ENCODE measurements at regions not wholly inside any gene's neighbourhood (a gene's known extent, or its start where the extent isn't known, plus 50 kb on each side); places are given as distances from the start of the nearest gene placed in this dataset.

- intact Hi-C loops (cut with DNase I) = no loop called here
- no peaks in the 10 kb centered on the region for H3K4me1 ChIP-seq
- 28% methylated on average over 2 of the region's 2 CpGs for WGBS
- H3K27me3 ChIP-seq = no peaks in the 10 kb centered on the region
- DNase-seq (ENCODE audit: extremely low spot score) = no peak
- no peak for TF ChIP-seq POLR2A (IDR thresholded peaks at IDR 0.05; ENCODE audit: low read depth)
- TF ChIP-seq POLR2AphosphoS5 (IDR thresholded peaks at IDR 0.05) = no peak
- no peak for TF ChIP-seq CTCF (IDR thresholded peaks at IDR 0.05)
- TF ChIP-seq EP300 (IDR thresholded peaks at IDR 0.05) = no peak
- H3K9me3 ChIP-seq = peaks cover 0 to 7% (median 0%) of the 10 kb centered on the region in 4 donors
- no peak overlapping the region for H3K4me3 ChIP-seq
- H3K27ac ChIP-seq (replicated peaks in 1 of 4) = no peak overlapping the region
- no peaks in the 10 kb centered on the region for H3K36me3 ChIP-seq
These were observed 65.4 kb upstream of the TRPC3 start for GRCh38 chr4:122017296-122017695.

- Histone ChIP-seq H3K27ac (replicated peaks in 1 of 4) (no peak overlapping the region), H3K4me1 (no peaks in the 10 kb centered on the region), H3K4me3 (no peak overlapping the region), H3K36me3 (no peaks in the 10 kb centered on the region), H3K9me3 (peaks cover 0 to 7% (median 0%) of the 10 kb centered on the region in 4 donors), H3K27me3 (no peaks in the 10 kb centered on the region)
- 93% methylated on average over 3 of the region's 3 CpGs for WGBS
- TF ChIP-seq EP300 (IDR thresholded peaks at IDR 0.05) = no peak
- no peak for TF ChIP-seq CTCF (IDR thresholded peaks at IDR 0.05)
- no peak for TF ChIP-seq POLR2A (IDR thresholded peaks at IDR 0.05; ENCODE audit: low read depth)
- no peak for TF ChIP-seq POLR2AphosphoS5 (IDR thresholded peaks at IDR 0.05)
- intact Hi-C loops (cut with DNase I) = no loop called here
- DNase-seq (ENCODE audit: extremely low spot score) = no peak
These were observed 63.3 kb upstream of the TRPC3 start for GRCh38 chr4:122015203-122015602.

- H3K27me3 ChIP-seq = no peaks in the 10 kb centered on the region
- no peaks in the 10 kb centered on the region for H3K36me3 ChIP-seq
- H3K27ac ChIP-seq (replicated peaks in 1 of 4) = no peak overlapping the region
- 42% methylated on average over 2 of the region's 2 CpGs for WGBS
- no peak for DNase-seq (ENCODE audit: extremely low spot score)
- no peaks in the 10 kb centered on the region for H3K4me1 ChIP-seq
- H3K9me3 ChIP-seq = no peaks in the 10 kb centered on the region
- TF ChIP-seq CTCF (IDR thresholded peaks at IDR 0.05) (no peak), POLR2A (IDR thresholded peaks at IDR 0.05; ENCODE audit: low read depth) (no peak)
- no peak overlapping the region for H3K4me3 ChIP-seq
- intact Hi-C loops (cut with DNase I) = no loop called here
These were observed 60.9 kb upstream of the TRPC3 start for GRCh38 chr4:122012735-122013134.

- Histone ChIP-seq H3K27ac (replicated peaks in 1 of 4) (no peak overlapping the region), H3K36me3 (no peaks in the 10 kb centered on the region), H3K4me1 (no peaks in the 10 kb centered on the region), H3K4me3 (no peak overlapping the region), H3K27me3 (no peaks in the 10 kb centered on the region), H3K9me3 (no peaks in the 10 kb centered on the region)
- no peak for DNase-seq (ENCODE audit: extremely low spot score)
- intact Hi-C loops (cut with DNase I) = no loop called here
- TF ChIP-seq CTCF (IDR thresholded peaks at IDR 0.05) (no peak), POLR2AphosphoS5 (IDR thresholded peaks at IDR 0.05) (no peak), EP300 (IDR thresholded peaks at IDR 0.05) (no peak), POLR2A (IDR thresholded peaks at IDR 0.05; ENCODE audit: low read depth) (no peak)
- 49% methylated on average over 3 of the region's 3 CpGs for WGBS
These were observed 58.8 kb upstream of the TRPC3 start for GRCh38 chr4:122010610-122011009.

GRCh38 chr4:122009524-122009923 lies 57.7 kb upstream of the TRPC3 start:
- no peaks in the 10 kb centered on the region for H3K27me3 ChIP-seq
- no peaks in the 10 kb centered on the region for H3K9me3 ChIP-seq
- no peak overlapping the region for H3K27ac ChIP-seq (replicated peaks in 1 of 4)
- intact Hi-C loops (cut with DNase I) = no loop called here
- no peaks in the 10 kb centered on the region for H3K4me1 ChIP-seq
- no peaks in the 10 kb centered on the region for H3K36me3 ChIP-seq
- no peak for TF ChIP-seq EP300 (IDR thresholded peaks at IDR 0.05)
- TF ChIP-seq CTCF (IDR thresholded peaks at IDR 0.05) = no peak
- no peak for TF ChIP-seq POLR2A (IDR thresholded peaks at IDR 0.05; ENCODE audit: low read depth)
- no peak for TF ChIP-seq POLR2AphosphoS5 (IDR thresholded peaks at IDR 0.05)
- no peak overlapping the region for H3K4me3 ChIP-seq
- WGBS = 71% methylated on average over 2 of the region's 2 CpGs
- DNase-seq (ENCODE audit: extremely low spot score) = no peak

All from esophagus muscularis mucosa (tissue), 4 donors.